Fibroblast of peridontal ligament (primary cell): ENCODE measurements at regions not wholly inside any gene's neighbourhood (a gene's known extent, or its start where the extent isn't known, plus 50 kb on each side); places are given as distances from the start of the nearest gene placed in this dataset.

ENCODE experiments used
- DNase-seq: peaks from one replicate; pipeline ENCODE4 v3.0.0-alpha.2; 2010; ENCODE audit errors: extremely low read depth

- DNase-seq = no peak
These were observed 179.4 kb downstream of the IRS1 start for GRCh38 chr2:226620176-226620575.

DNA sequence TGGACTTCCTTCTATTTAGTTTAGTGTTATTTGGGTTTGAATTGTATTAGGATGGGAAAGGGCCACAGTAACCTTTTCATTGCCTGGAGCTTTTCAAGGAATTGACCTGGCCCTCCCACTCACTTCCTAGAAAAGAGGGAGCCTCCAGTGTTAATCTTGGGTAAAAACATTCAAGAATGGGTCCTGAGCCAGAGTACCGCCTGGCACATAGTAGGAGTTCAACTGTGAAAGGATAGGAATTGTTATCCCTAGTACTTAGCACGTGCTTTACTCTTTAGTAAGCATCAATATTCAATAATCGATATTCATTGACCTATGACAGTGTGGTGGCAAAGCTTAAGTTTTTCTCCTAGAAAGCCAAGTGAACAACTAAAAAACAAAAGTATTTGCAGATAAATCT, 179.9 kb downstream of the IRS1 start:
- no peak for DNase-seq

DNA sequence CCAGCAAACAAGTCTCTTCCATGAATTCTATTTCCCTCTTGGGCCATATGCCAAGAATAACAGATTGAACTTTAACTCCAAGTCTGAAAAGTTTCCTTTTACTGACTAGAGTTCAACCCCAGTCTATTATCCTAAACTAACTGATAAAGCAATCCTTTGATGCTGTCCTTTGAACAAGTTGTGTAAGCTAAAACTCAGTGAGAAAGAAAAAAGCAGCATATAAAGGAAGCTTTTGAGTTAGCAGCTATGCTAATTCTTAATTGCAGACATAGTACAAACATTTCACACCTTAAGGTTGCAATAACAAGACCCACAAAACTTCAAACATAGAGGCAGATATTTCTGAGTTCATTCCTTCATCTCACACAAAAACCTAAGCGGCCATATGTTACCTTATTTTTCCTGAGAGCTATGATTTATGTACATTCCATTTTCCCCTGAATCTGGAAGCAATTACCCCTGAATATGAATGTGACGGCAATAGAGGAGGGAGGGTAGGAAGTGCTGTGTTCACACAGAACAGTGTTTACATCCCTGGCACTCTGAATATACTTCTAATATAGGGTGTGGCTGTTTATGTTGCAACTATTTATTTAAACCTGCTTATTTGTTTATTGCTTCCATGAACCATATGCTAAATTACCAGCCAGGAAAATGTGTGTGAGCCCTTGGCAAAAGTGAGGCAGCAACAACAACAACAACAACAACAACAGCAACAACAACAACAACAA, 180.6 kb downstream of the IRS1 start:
- peak; percentile 92 for DNase-seq

GRCh38 chr2:226618544-226618874, 181.1 kb downstream of the IRS1 start:
- DNase-seq = no peak

- DNase-seq = no peak
These were observed 183.7 kb downstream of the IRS1 start for GRCh38 chr2:226615891-226616290.

- peak; percentile 56 for DNase-seq
These were observed 187.7 kb downstream of the IRS1 start for GRCh38 chr2:226611944-226612318.

DNA sequence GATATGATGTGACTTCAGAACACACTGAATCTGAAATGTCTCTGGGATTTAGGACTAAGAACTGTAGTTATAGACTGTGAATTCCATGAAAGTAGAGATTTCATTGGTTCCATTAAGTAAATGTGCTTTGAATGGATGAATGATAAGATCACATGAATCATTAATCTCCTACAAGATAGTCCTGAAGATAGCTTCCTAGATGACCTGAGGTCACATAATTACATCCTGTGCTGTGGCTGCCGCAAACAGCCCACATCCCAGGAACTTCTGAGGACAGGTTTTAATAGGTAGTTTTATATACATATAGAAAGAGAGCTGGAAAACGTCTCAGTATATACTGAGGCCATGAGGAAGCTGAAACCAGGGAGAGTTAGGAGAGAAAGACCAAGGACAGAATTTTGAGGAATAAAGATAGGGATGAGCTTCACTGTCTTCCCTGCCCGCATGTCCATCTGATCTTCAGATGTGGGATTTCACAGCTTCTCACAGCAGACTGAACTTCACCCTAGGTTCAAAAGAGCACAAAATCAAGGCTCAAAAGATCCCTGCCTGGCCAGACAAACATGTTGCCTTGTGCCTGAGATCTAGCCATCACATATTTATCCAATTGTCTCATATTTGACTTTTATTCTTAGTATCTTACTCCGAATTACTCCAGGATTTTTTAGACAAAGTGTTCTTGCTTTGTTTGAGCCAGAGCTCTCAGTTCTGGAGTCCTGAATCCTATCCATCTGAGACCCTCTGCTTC, 188.2 kb downstream of the IRS1 start:
- no peak for DNase-seq

- peak; percentile 93 for DNase-seq
These were observed 190.3 kb downstream of the IRS1 start for GRCh38 chr2:226609366-226609765.

DNA sequence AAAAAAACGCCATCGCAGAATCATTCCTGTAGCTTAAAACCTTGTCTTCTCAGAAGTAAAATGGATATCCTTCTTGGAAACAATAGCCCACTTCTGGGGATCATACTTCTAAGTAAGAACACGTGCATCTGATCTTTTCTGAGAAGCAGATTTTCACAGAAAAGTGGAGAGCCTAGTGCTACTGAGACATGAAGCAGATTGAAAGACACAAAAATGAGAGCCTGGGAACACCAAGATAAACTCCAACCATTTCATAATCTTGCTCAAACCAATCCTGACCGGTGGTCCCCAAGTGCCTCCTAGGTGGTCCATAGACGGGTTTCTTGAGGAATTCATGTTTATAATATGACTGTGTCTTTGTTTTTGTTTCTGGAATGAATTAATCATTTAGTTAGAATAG, 191.2 kb downstream of the IRS1 start:
- no peak for DNase-seq

GRCh38 chr2:226607379-226607778, 192.2 kb downstream of the IRS1 start:
- no peak for DNase-seq

GRCh38 chr2:226605642-226606041, 194.0 kb downstream of the IRS1 start:
- DNase-seq = no peak

- DNase-seq = no peak
These were observed 196.0 kb downstream of the IRS1 start for GRCh38 chr2:226603606-226604005.

DNA sequence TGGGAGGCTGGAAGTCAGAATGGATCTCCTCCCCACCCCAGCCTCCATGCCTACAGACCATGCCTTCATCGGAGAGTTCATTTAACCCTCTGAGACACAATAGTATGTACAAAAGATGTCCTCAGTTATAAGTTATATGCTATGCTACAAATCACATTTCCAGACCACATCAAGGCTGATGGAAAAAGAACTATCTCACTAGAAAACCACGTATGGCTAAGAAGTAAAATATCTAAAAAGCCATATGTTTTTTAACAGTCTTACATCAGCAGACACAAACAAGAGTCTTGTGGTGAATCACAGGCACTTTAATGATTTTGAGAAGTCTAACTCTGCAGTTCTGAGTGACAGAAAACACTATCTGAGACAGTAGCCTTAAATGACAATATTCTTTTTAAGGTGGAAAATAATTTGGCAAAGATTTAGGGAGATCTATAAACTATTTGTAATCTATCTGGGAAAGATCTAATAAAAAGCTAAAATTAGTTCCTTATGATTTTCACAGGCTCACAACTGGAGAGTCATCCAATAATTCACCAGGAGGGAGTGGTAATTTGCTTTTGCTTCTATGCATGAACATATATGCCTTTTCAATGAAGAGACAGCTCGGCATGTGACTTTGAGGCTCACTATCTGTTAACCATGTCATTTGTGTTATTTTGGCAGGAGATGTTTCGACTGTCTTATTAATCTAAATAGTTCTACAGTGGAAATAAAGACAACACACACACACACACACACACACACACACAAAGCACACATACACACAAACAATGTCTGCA, 197.5 kb downstream of the IRS1 start:
- DNase-seq = peak; percentile 75

DNA sequence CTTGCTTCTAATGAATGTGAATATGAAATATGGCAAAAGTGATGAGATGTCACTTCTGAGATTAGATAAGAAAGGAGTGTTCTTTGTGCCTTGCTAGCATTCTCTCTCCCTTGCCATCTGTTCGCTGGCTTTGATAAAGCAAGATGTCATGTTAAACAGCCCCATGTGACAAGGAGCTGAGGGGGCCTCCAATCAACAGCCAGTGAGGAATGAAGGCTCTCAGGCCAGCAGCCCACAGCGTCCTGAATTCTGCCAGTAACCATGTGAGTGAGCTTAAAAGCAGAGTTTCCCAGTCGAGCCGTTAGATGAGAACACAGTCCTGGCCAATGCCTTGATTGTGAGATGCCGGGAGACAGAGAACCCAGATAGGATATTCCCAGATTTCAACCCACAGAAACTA, 198.8 kb downstream of the IRS1 start:
- DNase-seq = no peak

DNA sequence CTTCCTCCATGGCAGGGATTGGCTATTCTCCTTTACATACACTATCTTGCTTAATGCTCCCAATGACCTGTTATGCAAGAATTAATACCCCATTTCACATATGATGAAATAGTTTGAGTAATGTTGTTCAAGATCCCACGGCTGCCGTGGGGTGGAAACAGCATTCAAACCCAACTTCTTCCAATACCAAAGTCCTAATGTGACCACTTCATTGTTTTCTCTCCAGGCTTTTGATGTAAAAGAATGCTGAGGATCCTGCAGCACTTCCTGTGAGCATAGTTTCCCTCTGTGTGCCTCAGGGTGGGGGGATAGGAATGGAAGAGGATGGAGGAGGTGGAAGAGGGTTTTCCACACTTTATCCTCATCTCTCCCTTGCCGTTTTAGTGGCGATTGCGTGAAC, 199.4 kb downstream of the IRS1 start:
- DNase-seq = no peak

DNA sequence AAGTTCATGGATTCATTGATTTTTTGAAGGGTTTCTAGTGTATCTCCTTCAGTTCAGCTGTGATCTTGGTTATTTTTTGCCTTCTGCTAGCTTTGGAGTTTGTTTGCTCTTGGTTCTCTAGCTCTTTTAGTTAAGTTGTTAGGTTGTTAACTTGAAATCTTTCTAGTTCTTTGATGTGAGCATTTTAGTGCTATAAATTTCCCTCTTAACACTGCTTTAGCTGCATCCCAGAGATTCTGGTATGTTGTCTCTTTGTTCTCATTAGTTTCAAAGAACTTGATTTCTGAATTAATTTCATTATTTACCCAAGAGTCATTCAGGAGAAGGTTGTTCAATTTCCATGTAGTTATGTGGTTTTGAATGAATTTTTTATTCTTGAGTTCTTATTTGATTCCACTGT, 210.6 kb downstream of the IRS1 start:
- no peak for DNase-seq

DNA sequence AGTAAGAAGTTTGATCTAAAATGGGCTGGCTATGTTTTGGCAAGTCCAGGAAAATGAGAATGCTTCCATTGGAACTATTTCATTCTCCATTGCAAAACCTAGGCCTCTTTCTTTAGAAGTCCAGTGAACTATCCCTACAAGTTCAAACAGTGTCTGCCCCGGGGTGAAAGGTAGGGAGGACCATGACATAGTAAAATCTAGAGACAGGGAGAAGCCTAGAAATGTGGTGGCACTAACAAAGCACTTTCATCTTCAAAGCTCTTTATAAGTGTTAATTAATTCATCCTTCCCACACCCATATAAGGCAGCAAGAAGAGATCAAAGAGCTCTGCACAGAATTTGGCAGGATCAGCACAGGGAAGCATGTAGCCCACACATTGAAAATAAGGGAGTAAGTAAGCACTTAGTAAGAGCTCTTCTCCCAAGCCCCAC, 214.5 kb downstream of the IRS1 start:
- no peak for DNase-seq

DNA sequence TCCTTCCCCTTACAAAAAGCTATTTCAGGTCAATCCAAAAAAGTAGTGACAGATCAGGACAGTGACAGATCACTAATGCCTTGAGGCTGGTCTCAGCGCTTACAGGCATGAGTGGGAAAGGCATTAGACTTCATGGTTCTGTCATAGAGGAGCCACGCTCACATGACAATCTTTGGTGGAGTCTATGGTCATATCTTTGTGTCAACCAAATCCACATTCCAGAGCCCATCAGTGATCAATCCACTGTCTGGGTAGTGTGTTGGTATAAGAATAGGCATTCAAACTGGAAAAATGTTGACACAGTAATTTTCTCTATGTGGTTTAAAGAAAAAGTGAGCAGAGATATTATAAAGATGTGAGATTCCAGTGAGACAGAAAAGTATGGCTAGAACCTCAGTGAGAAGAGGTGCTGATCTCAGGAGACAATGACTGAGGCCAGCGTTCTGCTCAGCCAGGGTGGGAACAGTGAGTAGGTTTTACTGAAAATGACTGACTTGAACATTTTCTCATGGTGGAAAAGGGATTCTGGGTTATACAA, 215.0 kb downstream of the IRS1 start:
- no peak for DNase-seq

DNA sequence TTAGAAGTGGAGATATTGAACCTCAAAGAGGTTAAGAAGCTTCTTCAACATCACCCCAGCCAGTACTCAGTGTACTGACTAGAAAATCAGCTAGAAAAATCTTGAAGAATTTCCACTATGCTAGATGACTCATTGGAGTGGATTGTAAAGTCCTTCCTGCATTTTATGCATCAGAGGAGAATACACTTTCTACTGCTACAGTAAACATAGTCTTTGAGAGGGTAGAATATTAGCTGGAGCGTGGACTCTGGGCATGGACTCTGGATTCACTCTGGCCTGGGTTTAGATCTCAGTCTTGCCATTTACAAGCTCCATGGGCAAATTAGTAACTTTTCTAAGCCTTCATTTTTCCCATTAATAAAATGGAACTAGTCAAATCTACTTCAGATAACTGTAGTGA, 215.9 kb downstream of the IRS1 start:
- peak; percentile 90 for DNase-seq

DNA sequence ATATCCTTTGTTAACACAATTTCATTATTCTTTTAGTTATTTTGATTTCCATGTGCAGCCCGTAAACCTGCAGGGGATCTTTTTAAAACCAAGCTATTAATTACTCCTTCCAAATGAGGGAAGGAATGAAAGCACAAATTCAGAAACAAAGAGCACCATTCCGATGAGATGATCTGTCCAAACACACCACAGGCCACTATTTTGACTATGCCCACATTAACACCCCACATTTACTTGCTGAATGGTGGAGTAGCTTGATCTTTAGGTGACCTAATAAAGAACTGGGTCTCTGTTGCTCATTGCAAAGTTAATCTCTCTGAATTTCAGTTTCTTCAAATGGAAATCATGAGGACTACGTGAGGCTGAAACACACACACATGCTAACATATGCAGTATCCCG, 218.0 kb downstream of the IRS1 start:
- DNase-seq = peak; percentile 26

DNA sequence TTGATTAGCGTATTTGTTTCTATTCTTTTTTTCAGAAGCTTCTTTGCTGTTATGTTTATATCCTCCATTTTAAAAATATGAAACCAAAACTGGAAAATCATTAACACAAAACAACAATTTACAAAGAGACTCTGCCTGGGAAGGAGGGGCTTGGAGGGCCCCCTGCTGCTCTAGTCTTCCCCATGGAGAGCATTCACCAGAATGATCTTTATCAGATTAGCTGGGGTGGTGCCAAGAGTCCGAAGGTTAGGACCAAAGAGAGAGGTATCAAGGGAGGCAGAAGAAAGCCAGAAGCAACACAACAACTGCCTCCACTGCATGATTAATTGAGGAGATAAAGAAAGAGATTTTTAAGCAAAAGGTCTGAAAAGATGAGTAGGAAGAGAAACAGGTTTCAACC, 218.6 kb downstream of the IRS1 start:
- no peak for DNase-seq

DNA sequence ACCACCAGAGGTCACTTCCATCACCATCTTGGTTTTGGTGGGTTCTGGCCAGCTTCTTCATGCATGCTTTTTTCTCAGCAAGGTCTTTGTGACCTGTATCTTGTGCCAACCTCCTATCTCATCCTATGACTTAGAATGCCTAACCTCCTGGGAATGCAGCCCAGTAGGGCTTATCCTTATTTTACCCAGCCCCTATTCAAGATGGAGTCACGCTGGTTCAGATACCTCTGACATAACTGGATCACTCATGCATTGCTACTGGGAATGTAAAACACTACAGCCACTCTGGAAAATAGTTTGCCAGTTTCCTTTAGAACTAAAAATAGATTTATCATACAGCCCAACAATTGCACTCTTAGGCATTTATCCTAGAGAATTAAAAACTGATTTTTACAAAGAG, 219.2 kb downstream of the IRS1 start:
- DNase-seq = no peak

DNA sequence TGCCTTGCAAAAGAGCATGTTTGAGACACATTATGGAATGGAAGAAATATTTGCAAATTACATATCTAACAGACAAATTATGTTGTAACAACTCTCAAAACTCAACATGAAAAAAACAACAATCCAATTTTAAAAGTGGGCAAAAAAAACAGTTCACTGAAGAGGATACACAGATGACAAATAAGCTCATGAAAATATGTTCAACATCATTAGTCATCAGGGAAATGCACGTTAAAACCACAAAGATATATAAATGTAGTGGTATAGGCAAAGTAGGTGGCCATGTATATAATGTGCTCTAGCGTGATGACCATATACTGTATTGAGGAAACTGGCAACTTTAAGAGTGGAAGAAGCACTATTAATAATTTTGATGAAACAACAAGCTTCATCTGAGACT, 220.1 kb downstream of the IRS1 start:
- DNase-seq = no peak
